ENCODE measurements at regions not wholly inside any gene's neighbourhood (a gene's known extent, or its start where the extent isn't known, plus 50 kb on each side); places are given as distances from the start of the nearest gene placed in this dataset.

DNA sequence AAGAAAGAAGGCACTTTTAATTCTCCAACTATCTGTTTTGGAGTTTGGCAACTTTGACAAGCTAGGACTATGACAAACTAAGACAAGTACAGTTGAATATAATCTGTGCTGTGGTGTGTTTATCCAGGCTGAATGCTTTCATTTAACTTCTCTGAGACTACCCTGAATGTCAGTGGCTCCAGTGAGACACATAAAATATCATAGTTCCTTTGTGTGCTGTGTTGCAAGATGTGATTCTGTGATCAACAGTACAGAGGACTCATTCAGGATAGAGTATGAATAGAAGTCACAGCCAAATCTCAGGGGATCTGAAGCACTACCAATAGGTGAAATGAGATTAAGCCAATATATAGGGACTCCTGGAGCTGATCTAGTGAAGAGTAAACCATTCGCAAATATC, 876.9 kb upstream of the FBXO33 start:
- peak in 1 of 6 donors; percentile 9 for DNase-seq (ENCODE audit: low read depth in 4 of 6, low spot score in 6 of 6)
- Histone ChIP-seq H3K27ac (ENCODE audit: low read depth, low read length) (no peak overlapping the region), H3K36me3 (ENCODE audit: control insufficient read depth, insufficient read depth, low read length) (no peaks in the 10 kb centered on the region), H3K9me3 (ENCODE audit: control insufficient read depth, insufficient read depth, low read length) (no peaks in the 10 kb centered on the region), H3K4me1 (ENCODE audit: control insufficient read depth, insufficient read depth, low read length) (no peaks in the 10 kb centered on the region), H3K4me3 (ENCODE audit: low read depth, low read length) (no peak overlapping the region), H3K27me3 (ENCODE audit: control insufficient read depth, insufficient read depth, low read length) (no peaks in the 10 kb centered on the region)
- no CpG with 5 or more reads among the region's 1 CpG for WGBS (ENCODE audit: insufficient coverage)

GRCh38 chr14:40308240-40308639, 876.0 kb upstream of the FBXO33 start:
- 100% methylated on average over 1 of the region's 3 CpGs for WGBS (ENCODE audit: insufficient coverage)
- no peak for DNase-seq (ENCODE audit: low read depth in 4 of 6, low spot score in 6 of 6)
- H3K4me1 ChIP-seq (ENCODE audit: control insufficient read depth, insufficient read depth, low read length): no peaks in the 10 kb centered on the region
- H3K27ac ChIP-seq (ENCODE audit: low read depth, low read length): no peak overlapping the region
- H3K36me3 ChIP-seq (ENCODE audit: control insufficient read depth, insufficient read depth, low read length): no peaks in the 10 kb centered on the region
- no peaks in the 10 kb centered on the region for H3K9me3 ChIP-seq (ENCODE audit: control insufficient read depth, insufficient read depth, low read length)
- no peaks in the 10 kb centered on the region for H3K27me3 ChIP-seq (ENCODE audit: control insufficient read depth, insufficient read depth, low read length)
- no peak overlapping the region for H3K4me3 ChIP-seq (ENCODE audit: low read depth, low read length)

- no peak overlapping the region for H3K4me3 ChIP-seq (ENCODE audit: low read depth, low read length)
- no peak for DNase-seq (ENCODE audit: low read depth in 4 of 6, low spot score in 6 of 6)
- no peaks in the 10 kb centered on the region for H3K36me3 ChIP-seq (ENCODE audit: control insufficient read depth, insufficient read depth, low read length)
- H3K9me3 ChIP-seq (ENCODE audit: control insufficient read depth, insufficient read depth, low read length): no peaks in the 10 kb centered on the region
- H3K4me1 ChIP-seq (ENCODE audit: control insufficient read depth, insufficient read depth, low read length): no peaks in the 10 kb centered on the region
- no peaks in the 10 kb centered on the region for H3K27me3 ChIP-seq (ENCODE audit: control insufficient read depth, insufficient read depth, low read length)
- no peak overlapping the region for H3K27ac ChIP-seq (ENCODE audit: low read depth, low read length)
These were observed 864.6 kb upstream of the FBXO33 start for GRCh38 chr14:40296821-40297220.

DNA sequence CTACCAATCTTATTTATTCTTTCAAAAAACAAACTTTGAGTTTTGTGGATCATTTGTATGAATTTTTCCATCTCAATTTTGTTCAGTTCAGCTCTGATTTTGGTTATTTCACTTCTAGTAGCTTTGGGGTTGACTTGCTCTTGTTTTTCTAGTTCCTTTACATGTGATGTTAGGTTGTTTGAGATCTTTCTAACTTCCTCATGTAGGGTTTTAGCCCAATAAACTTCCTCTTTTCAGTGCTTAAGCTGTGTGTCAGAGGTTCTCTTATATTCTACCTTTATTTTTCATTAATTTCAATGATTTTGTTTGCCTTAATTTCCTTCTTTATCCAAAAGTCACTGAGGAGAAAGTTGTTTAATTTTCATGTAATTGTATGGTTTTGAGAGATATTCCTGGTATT, 860.4 kb upstream of the FBXO33 start:
- no peaks in the 10 kb centered on the region for H3K27me3 ChIP-seq (ENCODE audit: control insufficient read depth, insufficient read depth, low read length)
- DNase-seq (ENCODE audit: low read depth in 4 of 6, low spot score in 6 of 6): no peak
- H3K4me3 ChIP-seq (ENCODE audit: low read depth, low read length): no peak overlapping the region
- H3K4me1 ChIP-seq (ENCODE audit: control insufficient read depth, insufficient read depth, low read length): no peaks in the 10 kb centered on the region
- no peak overlapping the region for H3K27ac ChIP-seq (ENCODE audit: low read depth, low read length)
- no peaks in the 10 kb centered on the region for H3K9me3 ChIP-seq (ENCODE audit: control insufficient read depth, insufficient read depth, low read length)
- no peaks in the 10 kb centered on the region for H3K36me3 ChIP-seq (ENCODE audit: control insufficient read depth, insufficient read depth, low read length)

- Histone ChIP-seq H3K4me3 (ENCODE audit: low read depth, low read length) (no peak overlapping the region), H3K27me3 (ENCODE audit: control insufficient read depth, insufficient read depth, low read length) (no peaks in the 10 kb centered on the region), H3K36me3 (ENCODE audit: control insufficient read depth, insufficient read depth, low read length) (no peaks in the 10 kb centered on the region), H3K4me1 (ENCODE audit: control insufficient read depth, insufficient read depth, low read length) (no peaks in the 10 kb centered on the region), H3K27ac (ENCODE audit: low read depth, low read length) (no peak overlapping the region), H3K9me3 (ENCODE audit: control insufficient read depth, insufficient read depth, low read length) (no peaks in the 10 kb centered on the region)
- DNase-seq (ENCODE audit: low read depth in 4 of 6, low spot score in 6 of 6): peak in 1 of 6 donors; percentile 54
- no CpG with 5 or more reads among the region's 1 CpG for WGBS (ENCODE audit: insufficient coverage)
These were observed 850.0 kb upstream of the FBXO33 start for GRCh38 chr14:40282196-40282595.

GRCh38 chr14:40280652-40281051, 848.4 kb upstream of the FBXO33 start:
- no peak for DNase-seq (ENCODE audit: low read depth in 4 of 6, low spot score in 6 of 6)
- no peaks in the 10 kb centered on the region for H3K36me3 ChIP-seq (ENCODE audit: control insufficient read depth, insufficient read depth, low read length)
- no peak overlapping the region for H3K27ac ChIP-seq (ENCODE audit: low read depth, low read length)
- H3K27me3 ChIP-seq (ENCODE audit: control insufficient read depth, insufficient read depth, low read length): no peaks in the 10 kb centered on the region
- H3K4me3 ChIP-seq (ENCODE audit: low read depth, low read length): no peak overlapping the region
- no peaks in the 10 kb centered on the region for H3K9me3 ChIP-seq (ENCODE audit: control insufficient read depth, insufficient read depth, low read length)
- WGBS (ENCODE audit: insufficient coverage): no CpG with 5 or more reads among the region's 4 CpGs
- no peaks in the 10 kb centered on the region for H3K4me1 ChIP-seq (ENCODE audit: control insufficient read depth, insufficient read depth, low read length)

DNA sequence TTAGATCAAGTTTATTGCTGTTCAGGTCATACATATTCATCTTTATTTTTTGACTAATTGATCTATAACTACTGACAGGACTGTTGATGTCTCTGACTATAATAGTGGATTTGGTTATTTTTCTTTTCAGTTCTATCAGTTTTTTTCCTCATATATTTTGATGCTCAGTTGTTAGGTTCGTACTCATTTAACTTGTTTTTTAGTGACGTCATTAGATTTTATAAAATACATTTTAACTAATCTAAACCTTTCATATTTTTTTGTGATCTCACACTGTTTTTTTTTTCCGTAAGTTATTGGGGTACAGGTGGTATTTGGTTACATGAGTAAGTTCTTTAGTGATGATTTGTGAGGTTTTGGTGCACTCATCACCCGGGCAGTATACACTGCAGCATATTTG, 841.2 kb upstream of the FBXO33 start:
- no peak overlapping the region for H3K27ac ChIP-seq (ENCODE audit: low read depth, low read length)
- no CpG with 5 or more reads among the region's 4 CpGs for WGBS (ENCODE audit: insufficient coverage)
- no peaks in the 10 kb centered on the region for H3K4me1 ChIP-seq (ENCODE audit: control insufficient read depth, insufficient read depth, low read length)
- no peaks in the 10 kb centered on the region for H3K9me3 ChIP-seq (ENCODE audit: control insufficient read depth, insufficient read depth, low read length)
- no peak for DNase-seq (ENCODE audit: low read depth in 4 of 6, low spot score in 6 of 6)
- no peaks in the 10 kb centered on the region for H3K27me3 ChIP-seq (ENCODE audit: control insufficient read depth, insufficient read depth, low read length)
- H3K4me3 ChIP-seq (ENCODE audit: low read depth, low read length): no peak overlapping the region
- no peaks in the 10 kb centered on the region for H3K36me3 ChIP-seq (ENCODE audit: control insufficient read depth, insufficient read depth, low read length)

GRCh38 chr14:40271480-40271879, 839.2 kb upstream of the FBXO33 start:
- no CpG with 5 or more reads among the region's 1 CpG for WGBS (ENCODE audit: insufficient coverage)
- Histone ChIP-seq H3K4me1 (ENCODE audit: control insufficient read depth, insufficient read depth, low read length) (no peaks in the 10 kb centered on the region), H3K36me3 (ENCODE audit: control insufficient read depth, insufficient read depth, low read length) (no peaks in the 10 kb centered on the region), H3K27ac (ENCODE audit: low read depth, low read length) (no peak overlapping the region), H3K9me3 (ENCODE audit: control insufficient read depth, insufficient read depth, low read length) (no peaks in the 10 kb centered on the region), H3K4me3 (ENCODE audit: low read depth, low read length) (no peak overlapping the region), H3K27me3 (ENCODE audit: control insufficient read depth, insufficient read depth, low read length) (no peaks in the 10 kb centered on the region)
- DNase-seq (ENCODE audit: low read depth in 4 of 6, low spot score in 6 of 6): no peak

DNA sequence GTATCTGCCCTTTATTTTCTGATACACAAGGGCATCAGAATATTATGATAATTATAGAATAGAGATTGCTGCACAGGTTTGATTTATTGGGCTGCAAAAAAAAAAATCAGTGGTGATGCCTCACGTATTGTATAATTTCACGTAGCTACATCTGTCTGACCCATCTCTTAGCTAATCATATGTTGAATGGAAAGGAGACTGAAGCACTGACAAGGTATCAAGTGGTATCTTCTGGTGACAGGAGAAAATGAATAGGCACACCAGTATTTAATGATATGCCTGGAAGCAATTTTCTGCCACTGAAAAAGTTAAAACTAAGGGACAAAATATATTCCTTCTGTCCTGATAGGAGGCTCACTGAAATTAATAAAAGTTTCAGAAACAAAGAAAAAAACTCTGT, 837.2 kb upstream of the FBXO33 start:
- Histone ChIP-seq H3K9me3 (ENCODE audit: control insufficient read depth, insufficient read depth, low read length) (no peaks in the 10 kb centered on the region), H3K4me1 (ENCODE audit: control insufficient read depth, insufficient read depth, low read length) (no peaks in the 10 kb centered on the region), H3K36me3 (ENCODE audit: control insufficient read depth, insufficient read depth, low read length) (no peaks in the 10 kb centered on the region), H3K27ac (ENCODE audit: low read depth, low read length) (no peak overlapping the region), H3K27me3 (ENCODE audit: control insufficient read depth, insufficient read depth, low read length) (no peaks in the 10 kb centered on the region), H3K4me3 (ENCODE audit: low read depth, low read length) (no peak overlapping the region)
- no peak for DNase-seq (ENCODE audit: low read depth in 4 of 6, low spot score in 6 of 6)
- no CpG with 5 or more reads among the region's 2 CpGs for WGBS (ENCODE audit: insufficient coverage)

- H3K27ac ChIP-seq (ENCODE audit: low read depth, low read length): no peak overlapping the region
- no peaks in the 10 kb centered on the region for H3K27me3 ChIP-seq (ENCODE audit: control insufficient read depth, insufficient read depth, low read length)
- no CpG with 5 or more reads among the region's 2 CpGs for WGBS (ENCODE audit: insufficient coverage)
- no peaks in the 10 kb centered on the region for H3K9me3 ChIP-seq (ENCODE audit: control insufficient read depth, insufficient read depth, low read length)
- no peak overlapping the region for H3K4me3 ChIP-seq (ENCODE audit: low read depth, low read length)
- H3K4me1 ChIP-seq (ENCODE audit: control insufficient read depth, insufficient read depth, low read length): no peaks in the 10 kb centered on the region
- DNase-seq (ENCODE audit: low read depth in 4 of 6, low spot score in 6 of 6): no peak
- H3K36me3 ChIP-seq (ENCODE audit: control insufficient read depth, insufficient read depth, low read length): no peaks in the 10 kb centered on the region
These were observed 836.0 kb upstream of the FBXO33 start for GRCh38 chr14:40268236-40268635.

GRCh38 chr14:40265096-40265495, 832.9 kb upstream of the FBXO33 start:
- Histone ChIP-seq H3K4me1 (ENCODE audit: control insufficient read depth, insufficient read depth, low read length) (no peaks in the 10 kb centered on the region), H3K4me3 (ENCODE audit: low read depth, low read length) (no peak overlapping the region), H3K36me3 (ENCODE audit: control insufficient read depth, insufficient read depth, low read length) (no peaks in the 10 kb centered on the region), H3K27ac (ENCODE audit: low read depth, low read length) (no peak overlapping the region), H3K9me3 (ENCODE audit: control insufficient read depth, insufficient read depth, low read length) (no peaks in the 10 kb centered on the region), H3K27me3 (ENCODE audit: control insufficient read depth, insufficient read depth, low read length) (no peaks in the 10 kb centered on the region)
- DNase-seq (ENCODE audit: low read depth in 4 of 6, low spot score in 6 of 6): peak in 1 of 6 donors; percentile 40
- WGBS (ENCODE audit: insufficient coverage): no CpG with 5 or more reads among the region's 1 CpG
